ENCODE measurements at regions not wholly inside any gene's neighbourhood (a gene's known extent, or its start where the extent isn't known, plus 50 kb on each side); places are given as distances from the start of the nearest gene placed in this dataset.
A peak's percentile ranks its signal among the peaks of the same experiment; 100 is the strongest.

GRCh38 chr6:128808856-128809255, 74.1 kb upstream of the LAMA2 start:
- no peak for TF ChIP-seq POU6F1 (CRISPR knock-in tag; IDR thresholded peaks at IDR 0.05; ENCODE audit: borderline replicate concordance, low read depth)
- TF ChIP-seq ESRRG (CRISPR knock-in tag; IDR thresholded peaks at IDR 0.05), result no peak
- no peak for TF ChIP-seq TCF4 (CRISPR knock-in tag; IDR thresholded peaks at IDR 0.05; ENCODE audit: borderline replicate concordance)
- TF ChIP-seq RARB (CRISPR knock-in tag; IDR thresholded peaks at IDR 0.05), result no peak
- no peak for TF ChIP-seq SNAI2 (CRISPR knock-in tag; IDR thresholded peaks at IDR 0.05)
- no peak for TF ChIP-seq ARNTL (CRISPR knock-in tag; IDR thresholded peaks at IDR 0.05; ENCODE audit: borderline replicate concordance, low read depth)
- no peak for TF ChIP-seq TSHZ2 (CRISPR knock-in tag; IDR thresholded peaks at IDR 0.05)
- no peak for TF ChIP-seq ZFP3 (CRISPR knock-in tag; IDR thresholded peaks at IDR 0.05)
- TF ChIP-seq CSRNP3 (CRISPR knock-in tag; IDR thresholded peaks at IDR 0.05), result no peak
- ATAC-seq, result no peak

- peak; percentile 68 for ATAC-seq
- TF ChIP-seq GLIS3 (CRISPR knock-in tag; IDR thresholded peaks at IDR 0.05) (no peak), ZNF565 (CRISPR knock-in tag; conservative IDR thresholded peaks at IDR 0.05; ENCODE audit: low read depth) (no peak)
Observed at GRCh38 chr6:128807577-128807976, 75.4 kb upstream of the LAMA2 start.

GRCh38 chr6:128806261-128806660, 76.7 kb upstream of the LAMA2 start:
- no peak for ATAC-seq
- no peak for TF ChIP-seq OSR1 (CRISPR knock-in tag; IDR thresholded peaks at IDR 0.05)
- no peak for TF ChIP-seq ZNF8 (CRISPR knock-in tag; IDR thresholded peaks at IDR 0.05)
- no peak for TF ChIP-seq ISL1 (CRISPR knock-in tag; IDR thresholded peaks at IDR 0.05)
- TF ChIP-seq ESRRG (CRISPR knock-in tag; IDR thresholded peaks at IDR 0.05), result no peak
- no peak for TF ChIP-seq ZFP3 (CRISPR knock-in tag; IDR thresholded peaks at IDR 0.05)
- no peak for TF ChIP-seq TOX (CRISPR knock-in tag; IDR thresholded peaks at IDR 0.05; ENCODE audit: borderline replicate concordance)
- no peak for TF ChIP-seq BACH2 (CRISPR knock-in tag; IDR thresholded peaks at IDR 0.05; ENCODE audit: borderline replicate concordance)
- TF ChIP-seq ZFP30 (CRISPR knock-in tag; IDR thresholded peaks at IDR 0.05), result no peak
- no peak for TF ChIP-seq ZNF70 (CRISPR knock-in tag; IDR thresholded peaks at IDR 0.05)
- TF ChIP-seq SNAI2 (CRISPR knock-in tag; IDR thresholded peaks at IDR 0.05), result no peak
- no peak for TF ChIP-seq ARNTL (CRISPR knock-in tag; IDR thresholded peaks at IDR 0.05; ENCODE audit: borderline replicate concordance, low read depth)
- TF ChIP-seq TCF4 (CRISPR knock-in tag; IDR thresholded peaks at IDR 0.05; ENCODE audit: borderline replicate concordance), result no peak
- no peak for TF ChIP-seq TSHZ2 (CRISPR knock-in tag; IDR thresholded peaks at IDR 0.05)

GRCh38 chr6:128803911-128804310, 79.0 kb upstream of the LAMA2 start:
- ATAC-seq, result no peak
- TF ChIP-seq TSHZ2 (CRISPR knock-in tag; IDR thresholded peaks at IDR 0.05), result no peak
- no peak for TF ChIP-seq CSRNP3 (CRISPR knock-in tag; IDR thresholded peaks at IDR 0.05)
- no peak for TF ChIP-seq ZFP30 (CRISPR knock-in tag; IDR thresholded peaks at IDR 0.05)
- no peak for TF ChIP-seq RARB (CRISPR knock-in tag; IDR thresholded peaks at IDR 0.05)
- TF ChIP-seq CSDC2 (CRISPR knock-in tag; IDR thresholded peaks at IDR 0.05), result no peak
- TF ChIP-seq ZFP3 (CRISPR knock-in tag; IDR thresholded peaks at IDR 0.05), result no peak
- no peak for TF ChIP-seq ARNTL (CRISPR knock-in tag; IDR thresholded peaks at IDR 0.05; ENCODE audit: borderline replicate concordance, low read depth)
- no peak for TF ChIP-seq CREB5 (CRISPR knock-in tag; IDR thresholded peaks at IDR 0.05; ENCODE audit: low read depth)

All from SK-N-SH treated with all-trans-retinoic acid at 6 μM for 48 hours (cell line).